ENCODE measurements at regions not wholly inside any gene's neighbourhood (a gene's known extent, or its start where the extent isn't known, plus 50 kb on each side); places are given as distances from the start of the nearest gene placed in this dataset.

GRCh38 chr16:59500601-59501000 is 766.5 kb upstream of the GOT2 start:
- 51% methylated on average over 3 of the region's 3 CpGs for WGBS
- DNase-seq (ENCODE audit: low spot score): no peak
- no peaks in the 10 kb centered on the region for H3K27me3 ChIP-seq (replicated peaks; ENCODE audit: insufficient read depth)
- H3K4me1 ChIP-seq (replicated peaks): no peaks in the 10 kb centered on the region
- H3K27ac ChIP-seq: no peak overlapping the region
- TF ChIP-seq POLR2A (IDR thresholded peaks at IDR 0.05): no peak
- no peak for TF ChIP-seq CTCF (IDR thresholded peaks at IDR 0.05)
- H3K36me3 ChIP-seq: no peaks in the 10 kb centered on the region
- H3K4me3 ChIP-seq: no peak overlapping the region
- intact Hi-C loops (cut with DNase I): no loop called here
- H3K9me3 ChIP-seq: no peaks in the 10 kb centered on the region

GRCh38 chr16:59487067-59487466 is 753.0 kb upstream of the GOT2 start:
- intact Hi-C loops (cut with DNase I): no loop called here
- no peak overlapping the region for H3K27ac ChIP-seq
- 75% methylated on average over 2 of the region's 2 CpGs for WGBS
- DNase-seq (ENCODE audit: low spot score): no peak
- no peaks in the 10 kb centered on the region for H3K9me3 ChIP-seq
- TF ChIP-seq CTCF (IDR thresholded peaks at IDR 0.05) (no peak), POLR2AphosphoS5 (IDR thresholded peaks at IDR 0.05) (no peak), POLR2A (IDR thresholded peaks at IDR 0.05) (no peak)
- no peak overlapping the region for H3K4me3 ChIP-seq
- H3K27me3 ChIP-seq (replicated peaks; ENCODE audit: insufficient read depth): no peaks in the 10 kb centered on the region
- no peaks in the 10 kb centered on the region for H3K36me3 ChIP-seq
- no peaks in the 10 kb centered on the region for H3K4me1 ChIP-seq (replicated peaks)

- intact Hi-C loops (cut with DNase I): no loop called here
- no peak for DNase-seq (ENCODE audit: low spot score)
- no peaks in the 10 kb centered on the region for H3K9me3 ChIP-seq
- TF ChIP-seq CTCF (IDR thresholded peaks at IDR 0.05) (no peak), POLR2A (IDR thresholded peaks at IDR 0.05) (no peak), POLR2AphosphoS5 (IDR thresholded peaks at IDR 0.05) (no peak)
- H3K27me3 ChIP-seq (replicated peaks; ENCODE audit: insufficient read depth): no peaks in the 10 kb centered on the region
- no peak overlapping the region for H3K4me3 ChIP-seq
- 16% methylated on average over 2 of the region's 2 CpGs for WGBS
- no peaks in the 10 kb centered on the region for H3K4me1 ChIP-seq (replicated peaks)
- H3K27ac ChIP-seq: no peak overlapping the region
- no peaks in the 10 kb centered on the region for H3K36me3 ChIP-seq
These were observed 750.9 kb upstream of the GOT2 start for GRCh38 chr16:59484833-59485516.

- intact Hi-C loops (cut with DNase I): no loop called here
- no peak for TF ChIP-seq CTCF (IDR thresholded peaks at IDR 0.05)
- no peak for TF ChIP-seq POLR2A (IDR thresholded peaks at IDR 0.05)
- TF ChIP-seq POLR2AphosphoS5 (IDR thresholded peaks at IDR 0.05): no peak
These were observed 744.7 kb upstream of the GOT2 start for GRCh38 chr16:59478838-59479237.

GRCh38 chr16:59470556-59470955 is 736.4 kb upstream of the GOT2 start:
- DNase-seq (ENCODE audit: low spot score): no peak
- no peak for TF ChIP-seq POLR2A (IDR thresholded peaks at IDR 0.05)
- TF ChIP-seq POLR2AphosphoS5 (IDR thresholded peaks at IDR 0.05): no peak
- TF ChIP-seq CTCF (IDR thresholded peaks at IDR 0.05): no peak
- WGBS: 24% methylated on average over 2 of the region's 2 CpGs

More at GRCh38 chr16:59478838-59479237, 744.7 kb upstream of the GOT2 start:
- WGBS: 67% methylated on average over 3 of the region's 3 CpGs
- no peak for DNase-seq (ENCODE audit: low spot score)
- Histone ChIP-seq H3K9me3 (no peaks in the 10 kb centered on the region), H3K27ac (no peak overlapping the region), H3K36me3 (no peaks in the 10 kb centered on the region), H3K27me3 (replicated peaks; ENCODE audit: insufficient read depth) (no peaks in the 10 kb centered on the region), H3K4me3 (no peak overlapping the region), H3K4me1 (replicated peaks) (no peaks in the 10 kb centered on the region)

More at GRCh38 chr16:59470556-59470955, 736.4 kb upstream of the GOT2 start:
- H3K4me3 ChIP-seq: no peak overlapping the region
- no peaks in the 10 kb centered on the region for H3K36me3 ChIP-seq
- no peaks in the 10 kb centered on the region for H3K4me1 ChIP-seq (replicated peaks)
- intact Hi-C loops (cut with DNase I): no loop called here
- no peaks in the 10 kb centered on the region for H3K27me3 ChIP-seq (replicated peaks; ENCODE audit: insufficient read depth)
- H3K9me3 ChIP-seq: no peaks in the 10 kb centered on the region
- H3K27ac ChIP-seq: no peak overlapping the region

All from prostate gland (tissue), 2 donors.